ENCODE measurements at regions not wholly inside any gene's neighbourhood (a gene's known extent, or its start where the extent isn't known, plus 50 kb on each side); places are given as distances from the start of the nearest gene placed in this dataset.
"Not testable (repeated sequence)": the region's sequence is repeated elsewhere in the genome, so short reads cannot be mapped to it uniquely, and the experiment has no call there.

DNA sequence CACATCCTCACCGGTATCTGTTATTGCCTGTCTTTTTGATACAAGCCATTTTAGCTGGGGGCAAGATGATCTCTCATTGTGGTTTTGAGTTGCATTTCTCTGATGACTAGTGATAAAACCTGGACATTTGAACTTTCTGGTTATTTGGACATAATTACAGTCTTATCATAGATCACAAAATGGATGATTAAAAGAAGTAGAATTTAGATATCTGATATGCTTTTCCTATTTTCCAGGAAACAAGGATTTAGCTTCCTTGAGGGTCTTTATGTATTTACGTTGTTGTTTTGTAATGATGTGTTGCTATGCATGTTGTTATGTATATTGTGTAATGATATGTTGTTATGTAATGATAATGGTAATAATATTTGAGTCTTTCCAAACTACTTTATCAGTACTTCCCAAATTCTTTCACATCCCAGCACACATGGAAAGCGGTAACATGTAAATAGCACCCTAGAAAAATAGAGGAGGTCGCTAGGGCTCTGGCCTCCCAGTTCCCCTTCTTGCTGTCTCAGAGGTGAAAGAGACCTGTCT, 53.8 kb downstream of the GJD2 start:
- DNase-seq (ENCODE audit: low read depth): no peak

DNA sequence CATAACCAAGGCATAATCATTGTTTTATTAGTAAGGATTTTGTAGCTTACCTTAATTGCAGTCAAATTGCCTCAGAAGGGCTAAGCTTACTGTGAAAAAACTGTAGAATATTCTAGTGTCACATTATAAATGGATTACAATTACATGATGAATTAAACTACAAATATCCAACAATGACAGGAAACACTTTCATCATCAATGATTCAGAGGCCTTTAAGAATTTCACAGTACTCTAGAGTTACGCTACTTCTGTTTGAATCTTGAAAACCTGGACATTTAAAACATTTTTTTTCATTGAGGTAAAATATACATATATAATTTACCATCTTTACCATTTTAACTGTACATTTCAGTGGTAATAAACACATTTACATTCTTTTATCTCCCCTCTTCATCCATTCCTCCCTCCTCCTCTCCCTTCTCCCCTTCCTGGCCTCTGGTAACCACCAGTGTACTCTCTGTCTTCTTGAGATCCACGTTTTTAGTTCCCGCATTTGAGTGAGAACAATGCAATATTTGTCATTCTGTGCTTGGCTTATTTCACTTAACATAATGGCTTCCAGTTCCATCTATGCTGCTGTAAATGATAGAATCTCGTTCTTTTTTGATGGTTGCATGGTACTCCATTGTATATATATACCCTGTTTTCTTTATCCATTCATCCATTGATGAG, 54.7 kb downstream of the GJD2 start:
- no peak for DNase-seq (ENCODE audit: low read depth)

DNA sequence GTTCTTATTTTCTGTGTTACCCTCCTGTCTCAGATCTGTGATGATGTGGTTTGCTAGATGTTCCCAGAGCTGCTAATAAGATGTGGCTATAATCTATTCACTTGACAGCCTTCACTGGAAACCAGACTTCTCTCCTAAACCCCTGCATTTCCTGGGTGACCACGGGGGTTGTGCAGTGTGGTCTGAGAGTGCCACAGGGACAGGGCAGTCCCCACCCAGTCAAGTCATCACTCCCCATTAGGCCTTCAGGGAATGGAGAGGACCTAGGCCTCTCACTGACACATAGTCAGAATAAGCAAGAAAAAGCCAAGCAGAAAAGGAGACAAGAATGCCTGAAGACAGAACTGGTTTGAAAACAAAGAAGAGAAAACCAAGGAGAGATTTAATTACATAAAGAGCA, 58.3 kb downstream of the GJD2 start:
- DNase-seq (ENCODE audit: low read depth): no peak

DNA sequence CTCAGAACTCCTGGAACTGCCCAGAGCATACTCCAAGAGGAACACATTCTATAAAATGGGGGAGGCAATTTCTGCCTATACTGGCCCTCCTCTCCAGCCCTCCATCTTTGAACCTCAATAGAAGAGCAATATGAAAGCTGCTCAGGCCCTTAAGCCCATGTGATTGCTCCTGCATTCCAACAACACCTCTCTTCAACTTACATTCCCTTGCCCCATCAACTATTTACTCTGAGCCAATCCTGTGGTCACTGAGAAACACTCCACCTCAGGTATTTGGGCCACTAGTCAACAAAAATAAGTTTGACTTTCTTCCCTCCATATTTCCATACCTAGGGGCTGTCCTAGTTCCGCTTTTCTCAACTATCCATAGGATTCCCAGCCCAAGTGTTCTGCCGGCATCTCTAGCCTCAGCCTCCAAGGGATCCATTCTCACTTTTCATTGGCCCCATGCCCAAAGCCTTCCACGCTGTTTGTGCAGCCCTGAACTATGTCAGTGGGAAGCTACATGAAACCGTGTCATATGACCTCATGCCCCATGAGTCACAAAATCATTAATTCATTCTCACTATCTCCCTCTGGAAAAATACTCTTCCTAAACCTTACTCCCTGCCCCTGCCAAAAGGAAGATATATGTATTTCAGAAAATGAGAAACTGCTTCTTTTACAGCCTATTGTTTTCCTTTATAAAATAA, 61.6 kb downstream of the GJD2 start:
- DNase-seq (ENCODE audit: low read depth): no peak

DNA sequence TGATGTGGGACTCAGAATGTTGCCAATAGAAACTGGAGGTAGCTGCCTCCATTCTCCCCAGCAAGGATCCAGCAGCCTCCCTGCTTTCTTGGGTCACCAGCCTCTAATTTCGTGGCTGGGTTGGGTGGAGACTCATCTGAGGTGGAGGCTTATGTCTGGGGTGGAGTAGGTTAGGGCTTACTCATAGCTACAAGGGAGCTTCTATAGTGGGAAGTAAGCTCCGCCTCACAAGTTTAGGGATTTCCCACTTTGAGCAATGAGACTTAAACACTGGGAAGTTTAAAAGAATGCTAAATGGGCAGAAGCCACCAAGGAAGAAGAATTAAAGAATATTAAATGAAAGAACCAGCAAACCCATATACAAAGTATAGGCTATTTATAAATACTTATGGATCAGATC, 63.8 kb downstream of the GJD2 start:
- no peak for DNase-seq (ENCODE audit: low read depth)

DNA sequence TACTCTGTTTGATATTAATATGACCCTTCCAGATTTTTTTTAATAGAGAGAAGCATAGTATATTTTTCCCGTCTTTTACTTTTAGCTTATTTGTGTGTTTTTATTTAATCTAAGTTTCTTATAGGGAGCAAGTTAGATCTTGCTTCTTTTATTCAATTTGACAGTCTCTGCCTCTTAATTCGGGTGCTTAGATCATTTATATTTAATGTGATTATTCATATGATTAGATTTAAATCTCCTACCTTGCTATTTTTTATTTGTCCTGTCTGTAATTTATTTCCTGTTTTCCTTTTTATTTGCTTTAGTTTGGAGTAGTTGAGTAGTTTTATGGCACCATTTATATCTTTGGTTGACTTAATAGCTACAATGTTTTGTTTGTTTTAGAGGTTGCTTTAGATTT, 66.1 kb downstream of the GJD2 start:
- no peak for DNase-seq (ENCODE audit: low read depth)

DNA sequence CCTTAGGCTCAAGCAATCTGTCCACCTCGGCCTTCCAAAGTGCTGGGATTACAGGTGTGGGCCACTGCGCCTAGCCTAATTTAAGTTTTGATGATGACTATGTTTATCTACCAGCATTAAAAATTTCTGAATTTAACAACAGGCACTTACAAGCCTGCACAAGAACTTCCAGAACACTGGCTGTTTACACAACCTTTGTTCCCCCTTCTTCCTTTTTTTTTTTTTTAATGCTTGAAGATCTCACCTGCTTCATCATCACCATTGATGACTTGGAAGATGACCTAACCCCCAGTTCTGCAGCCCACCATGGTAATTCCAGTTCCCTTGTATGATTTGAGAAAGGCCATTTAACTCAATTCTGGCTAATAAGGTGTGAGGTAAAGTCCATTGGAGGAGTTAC, 70.4 kb downstream of the GJD2 start:
- DNase-seq (ENCODE audit: low read depth): no peak

DNA sequence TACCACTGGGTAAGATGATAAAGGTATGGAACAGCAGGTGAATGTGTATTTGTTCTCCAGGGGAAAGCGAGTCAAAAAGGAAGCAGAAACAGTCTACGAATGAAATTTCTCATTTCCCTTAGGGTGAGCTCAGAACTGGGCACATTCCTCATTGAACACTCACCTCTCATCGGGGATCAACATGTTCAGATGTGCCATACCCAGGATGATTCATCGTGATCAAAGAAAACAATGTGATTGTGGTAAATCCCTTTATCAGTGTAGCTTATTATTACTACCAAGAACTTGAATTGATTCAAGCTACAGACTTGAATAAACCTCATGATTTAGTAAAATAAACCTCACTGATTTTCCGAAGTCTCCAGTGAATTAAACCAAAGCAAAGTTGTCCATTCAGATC, 72.1 kb downstream of the GJD2 start:
- peak; percentile 50 for DNase-seq (ENCODE audit: low read depth)

DNA sequence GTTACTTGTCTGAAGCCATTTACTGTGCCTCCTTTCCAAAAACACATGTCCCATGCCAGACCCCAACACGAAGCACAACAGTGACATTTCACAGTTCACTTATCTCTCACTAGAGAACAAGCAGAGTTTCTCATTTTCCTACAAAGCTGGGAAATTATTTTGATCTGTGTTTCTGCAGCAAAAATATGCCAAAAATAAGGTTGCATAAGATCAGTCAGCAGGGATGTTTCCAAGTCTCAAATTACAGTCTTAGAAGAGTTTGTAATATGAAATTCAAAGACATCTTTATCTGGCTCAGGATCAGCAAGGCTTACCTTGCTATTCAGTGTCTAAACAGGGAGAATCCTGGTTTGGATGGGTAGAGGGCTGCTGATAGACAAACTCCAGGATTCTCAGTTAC, 75.5 kb downstream of the GJD2 start:
- DNase-seq (ENCODE audit: low read depth): no peak

DNA sequence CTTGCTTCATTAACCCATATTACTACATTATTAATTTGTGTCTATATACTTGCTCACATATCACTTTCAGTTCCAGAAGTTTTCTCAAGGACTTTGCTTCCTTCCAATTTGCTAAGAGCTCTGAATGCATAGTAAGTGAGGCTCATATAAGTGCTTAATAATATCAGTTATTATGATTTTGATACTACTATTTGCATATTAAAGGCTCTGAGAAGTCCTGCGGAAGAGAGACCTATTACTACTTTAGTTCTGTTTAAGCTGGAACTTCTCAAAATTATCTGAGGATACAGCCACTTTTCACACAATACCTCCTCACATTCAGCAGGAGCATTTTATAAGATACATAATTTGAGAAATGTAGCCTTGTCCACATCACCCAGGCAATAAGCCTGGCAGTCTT, 81.6 kb downstream of the GJD2 start:
- no peak for DNase-seq (ENCODE audit: low read depth)

DNA sequence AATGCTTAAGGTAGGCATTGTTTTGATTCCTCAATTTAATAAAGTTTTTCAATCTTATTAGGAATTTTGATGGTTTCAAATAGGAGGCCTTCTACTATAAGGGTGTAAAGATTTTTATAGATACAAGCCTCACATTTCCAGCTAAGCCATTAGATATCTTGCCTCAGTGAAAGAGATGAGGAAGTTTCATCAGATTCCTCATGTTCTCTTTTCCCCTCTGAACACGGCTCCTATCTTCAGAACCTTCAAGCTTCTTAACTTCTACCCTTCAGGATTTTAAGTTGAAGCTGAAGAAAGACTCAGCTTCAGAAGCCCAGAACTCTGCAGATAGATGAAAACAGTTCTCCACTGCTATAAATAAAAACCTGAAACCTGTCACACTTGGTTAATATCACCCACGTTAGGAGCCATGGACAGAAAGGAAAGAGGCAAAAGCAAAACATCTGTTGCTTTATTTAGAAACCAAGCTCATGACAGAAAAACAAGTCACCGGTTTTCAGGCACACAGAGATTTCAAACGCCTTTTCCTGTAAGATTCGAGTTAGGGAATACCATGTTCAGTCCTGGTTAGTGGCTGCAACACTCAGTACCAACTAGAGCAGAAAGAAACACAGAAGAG, 82.2 kb upstream of the GOLGA8B start:
- DNase-seq (ENCODE audit: low read depth): no peak

DNA sequence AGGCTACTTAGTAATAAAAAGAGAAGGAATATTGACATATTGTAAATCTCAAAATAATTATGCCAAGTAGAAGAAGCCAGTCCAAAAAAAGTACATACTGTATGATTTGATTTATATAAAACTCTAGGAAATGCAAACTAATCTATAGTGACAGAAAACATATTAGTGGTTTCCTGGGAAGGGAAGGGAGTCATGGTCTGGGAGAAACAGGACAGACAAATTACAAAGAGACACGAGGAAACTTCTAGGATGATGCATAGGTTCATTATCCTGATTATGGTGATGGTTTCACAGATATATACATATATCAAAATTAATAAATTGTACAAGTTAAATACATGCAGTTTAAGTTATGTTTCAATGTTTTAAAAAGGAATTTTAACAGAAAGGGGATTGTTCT, 81.0 kb upstream of the GOLGA8B start:
- DNase-seq (ENCODE audit: low read depth): no peak

DNA sequence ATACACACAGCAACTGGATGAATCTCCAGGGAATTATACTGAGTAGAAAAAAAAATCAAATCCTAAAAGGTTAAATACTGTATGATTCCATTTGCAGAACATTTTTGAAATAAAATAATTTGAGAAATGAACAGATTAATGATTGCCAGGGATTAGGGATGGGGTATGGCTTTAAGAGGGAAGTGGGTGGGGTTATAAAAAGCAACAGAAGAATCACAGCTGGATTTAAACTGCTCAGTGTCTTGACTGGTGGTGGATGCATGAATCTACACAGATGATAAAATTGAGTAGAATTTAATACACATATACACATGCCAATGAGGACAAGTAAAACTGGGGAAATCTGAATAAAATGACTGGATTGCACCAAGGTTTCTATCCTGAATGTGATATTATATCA, 79.7 kb upstream of the GOLGA8B start:
- DNase-seq (ENCODE audit: low read depth): no peak

DNA sequence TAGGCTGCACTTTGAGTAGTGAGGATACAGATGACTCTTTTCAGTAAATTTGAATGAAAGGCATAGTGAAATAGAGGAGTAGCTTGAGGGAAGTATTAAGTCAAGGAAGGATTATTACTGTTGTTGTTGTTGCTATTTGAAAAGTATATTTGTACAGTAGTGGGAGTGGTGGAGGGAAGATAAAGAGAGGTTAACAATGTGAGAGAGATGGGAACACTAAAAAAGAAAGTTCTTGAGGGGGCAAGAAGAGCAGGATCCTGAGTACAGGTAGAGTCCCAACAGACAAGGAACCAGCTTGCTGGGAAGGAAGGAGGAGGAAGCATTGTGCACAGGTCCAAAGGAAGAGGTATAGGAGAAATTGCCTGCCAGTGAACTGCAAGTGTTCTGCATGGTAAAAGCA, 75.6 kb upstream of the GOLGA8B start:
- no peak for DNase-seq (ENCODE audit: low read depth)

DNA sequence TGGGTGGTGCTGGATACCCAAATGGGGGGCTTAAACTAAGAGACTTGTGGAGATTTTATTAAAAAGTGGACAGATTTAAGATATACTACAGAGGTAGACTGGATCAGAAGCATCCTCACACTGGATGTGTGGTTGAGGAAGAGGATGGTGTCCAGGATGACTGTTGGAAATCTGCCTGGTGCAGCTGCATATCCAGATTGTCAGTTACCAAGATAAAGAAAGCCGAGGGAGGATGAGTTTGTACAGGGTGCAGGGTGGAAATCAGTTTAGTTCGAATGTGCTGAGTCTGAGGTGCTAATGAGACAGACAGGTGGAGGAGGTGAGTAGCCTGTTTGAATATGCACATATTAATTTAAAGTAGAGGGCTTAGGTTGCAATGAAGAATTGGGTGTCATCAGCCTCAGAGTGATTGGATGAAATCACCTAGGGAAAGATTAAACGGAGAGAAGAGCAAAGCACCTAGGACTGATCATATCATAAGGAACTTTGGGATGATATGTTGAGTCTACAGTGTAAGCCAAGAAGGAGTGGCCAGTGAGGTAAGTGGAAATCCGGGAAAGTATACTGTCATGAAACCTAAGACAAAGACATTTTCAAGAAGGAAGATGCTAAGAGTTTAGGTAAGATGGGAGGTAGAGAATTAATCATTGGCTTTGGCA, 74.1 kb upstream of the GOLGA8B start:
- no peak for DNase-seq (ENCODE audit: low read depth)

DNA sequence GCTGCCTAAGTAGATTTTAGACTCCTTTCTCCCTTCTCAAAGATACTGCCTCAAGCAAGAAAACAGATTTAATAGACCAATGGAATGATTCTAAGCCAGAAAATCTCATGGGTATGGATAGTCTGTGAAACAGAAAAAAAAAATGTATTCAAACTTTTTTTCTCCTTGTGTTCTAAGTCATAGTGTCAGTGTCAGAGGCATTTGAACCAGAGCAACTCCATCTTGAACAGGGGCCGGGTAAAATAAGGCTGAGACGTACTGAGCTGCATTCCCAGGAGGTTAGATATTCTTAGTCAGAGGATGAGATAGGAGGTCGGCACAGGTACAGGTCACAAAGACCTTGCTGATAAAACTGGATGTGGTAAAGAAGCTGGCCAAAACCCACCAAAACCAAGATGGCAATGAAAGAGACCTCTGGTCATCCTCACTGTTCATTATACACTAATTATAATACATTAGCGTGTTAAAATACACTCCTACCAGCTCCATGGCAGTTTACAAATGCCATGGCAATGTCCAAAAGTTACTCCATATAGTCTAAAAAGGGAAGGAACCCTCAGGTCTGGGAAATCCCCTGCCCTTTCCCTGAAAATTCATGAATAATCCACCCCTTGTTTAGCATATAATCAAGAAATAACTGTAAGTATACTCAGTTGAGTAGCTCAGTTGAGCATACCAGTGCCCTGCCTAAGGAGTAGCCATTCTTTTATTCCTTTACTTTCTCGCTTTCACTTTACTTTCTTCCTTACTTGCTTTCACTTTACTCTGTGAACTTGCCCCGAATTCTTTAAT, 72.8 kb upstream of the GOLGA8B start:
- DNase-seq (ENCODE audit: low read depth): no peak

DNA sequence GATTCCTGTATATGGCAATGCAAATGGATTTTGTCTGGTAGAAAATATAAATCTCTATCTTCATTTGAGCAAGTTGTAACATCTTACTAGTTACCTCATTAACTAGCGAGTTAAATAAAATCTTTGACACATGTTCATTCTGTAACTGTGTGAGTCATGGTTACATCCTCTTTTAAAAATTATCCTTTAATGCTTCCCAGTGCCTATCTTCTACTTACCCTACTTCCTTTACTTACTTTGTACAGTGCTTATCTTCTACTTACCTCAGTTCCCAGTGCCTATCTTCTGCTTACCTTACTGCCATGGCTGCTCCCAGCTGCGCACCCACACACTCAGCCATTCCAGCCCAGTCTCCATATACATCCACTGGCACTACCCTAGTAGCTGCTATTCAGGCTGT, 71.9 kb upstream of the GOLGA8B start:
- DNase-seq (ENCODE audit: low read depth): no peak

DNA sequence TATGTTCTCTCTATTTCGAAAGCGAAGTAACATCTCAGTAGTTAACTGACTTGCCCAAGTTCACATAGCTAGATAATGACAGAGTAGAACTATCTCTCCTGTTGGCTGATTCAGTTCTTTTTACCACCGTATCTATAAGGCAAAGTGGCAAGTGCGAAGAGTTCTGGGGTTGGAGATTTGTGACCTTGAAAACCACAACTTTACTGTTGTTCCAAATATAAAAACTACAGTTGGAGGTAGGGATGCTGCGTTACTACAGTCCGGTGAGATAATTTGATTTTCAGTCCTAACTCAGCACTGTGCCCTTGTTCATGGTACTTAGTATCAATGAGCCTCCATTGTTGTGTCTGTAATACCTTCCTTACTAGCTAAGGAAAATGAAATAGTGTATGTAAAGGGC, 71.2 kb upstream of the GOLGA8B start:
- DNase-seq (ENCODE audit: low read depth): no peak

DNA sequence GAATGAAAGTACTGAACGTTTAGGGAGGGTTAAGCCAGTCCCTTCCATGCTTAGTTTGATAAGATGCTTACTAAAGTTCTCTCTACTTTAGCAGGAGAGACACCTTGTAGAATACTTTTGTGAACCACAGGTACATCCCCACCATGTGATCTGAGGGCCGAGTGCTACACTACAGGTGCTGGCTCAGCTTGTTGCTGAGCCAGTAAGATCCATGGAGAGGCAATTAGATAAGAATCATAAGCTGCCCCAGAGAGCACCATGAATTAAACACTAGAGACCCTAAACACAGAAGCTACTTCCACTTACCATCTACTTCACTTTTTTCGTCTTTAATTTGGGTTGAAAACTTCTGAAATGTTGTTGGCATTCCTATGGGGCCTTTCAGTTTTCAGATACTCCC, 70.5 kb upstream of the GOLGA8B start:
- DNase-seq (ENCODE audit: low read depth): no peak

DNA sequence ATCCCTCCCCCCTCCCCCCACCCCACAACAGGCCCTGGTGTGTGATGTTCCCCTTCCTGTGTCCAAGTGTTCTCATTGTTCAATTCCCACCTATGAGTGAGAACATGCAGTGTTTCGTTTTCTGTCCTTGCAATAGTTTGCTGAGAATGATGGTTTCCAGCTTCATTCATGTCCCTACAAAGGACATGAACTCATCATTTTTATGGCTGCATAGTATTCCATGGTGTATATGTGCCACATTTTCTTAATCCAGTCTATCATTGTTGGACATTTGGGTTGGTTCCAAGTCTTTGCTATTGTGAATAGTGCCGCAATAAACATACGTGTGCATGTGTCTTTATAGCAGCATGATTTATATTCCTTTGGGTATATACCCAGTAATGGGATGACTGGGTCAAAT, 69.9 kb upstream of the GOLGA8B start:
- DNase-seq (ENCODE audit: low read depth): not testable (repeated sequence)

DNA sequence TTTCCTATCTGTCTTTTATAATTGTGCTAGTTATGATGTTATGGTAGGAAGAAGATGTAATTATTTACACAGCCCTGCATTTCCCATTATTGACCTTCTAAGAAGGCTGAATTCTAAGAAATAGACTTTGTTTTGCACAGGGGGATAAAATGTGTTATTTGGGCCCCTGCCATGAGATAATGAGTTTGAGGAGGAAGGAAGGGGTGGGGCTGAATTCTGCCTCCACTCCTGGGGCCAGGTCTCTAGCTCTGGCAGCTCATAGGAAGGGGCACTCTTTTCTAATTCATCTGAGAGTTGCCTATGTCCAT, 69.2 kb upstream of the GOLGA8B start:
- no peak for DNase-seq (ENCODE audit: low read depth)

DNA sequence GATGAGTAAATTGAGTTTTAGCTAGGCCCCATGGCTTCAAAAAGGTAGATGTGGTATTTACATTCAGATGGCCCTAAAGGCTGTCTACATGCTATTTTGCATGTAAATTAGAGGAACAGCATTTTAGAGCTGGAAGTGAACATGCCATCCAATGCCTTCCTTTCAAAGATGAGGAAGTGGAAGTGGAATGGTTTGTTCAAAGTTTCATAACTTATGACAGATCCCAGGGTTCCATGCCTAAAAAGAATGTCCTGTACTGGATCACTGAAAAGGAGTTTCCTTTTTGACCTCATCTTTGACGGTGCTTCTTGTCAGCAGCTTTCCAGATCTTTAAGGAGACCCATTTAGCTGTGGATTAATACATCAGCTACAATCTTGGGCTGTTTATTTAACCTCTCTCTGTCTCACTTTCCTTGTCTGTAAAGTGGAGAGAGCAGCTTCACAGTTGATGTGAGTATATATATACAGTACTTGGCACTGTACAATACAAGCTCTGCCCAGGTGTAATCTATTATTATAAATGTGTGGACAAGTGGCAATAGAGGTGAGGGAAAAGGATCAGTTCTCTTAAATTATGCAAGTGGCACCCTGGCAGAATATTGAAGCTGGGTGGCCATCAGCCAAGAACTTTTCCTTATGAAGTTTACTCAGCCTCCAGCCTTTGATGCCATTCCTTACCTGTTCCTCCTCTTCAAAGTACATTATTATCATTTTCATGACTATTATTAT, 68.7 kb upstream of the GOLGA8B start:
- no peak for DNase-seq (ENCODE audit: low read depth)

All from HS-27A (cell line).